ENCODE measurements at regions not wholly inside any gene's neighbourhood (a gene's known extent, or its start where the extent isn't known, plus 50 kb on each side); places are given as distances from the start of the nearest gene placed in this dataset.

GRCh38 chr20:10947726-10948125 lies 273.9 kb upstream of the JAG1 start:
- FAIRE-seq = no peak
- Histone ChIP-seq H4K20me1 (ENCODE audit: control insufficient read depth, insufficient read depth) (no peaks in the 10 kb centered on the region), H3K79me2 (ENCODE audit: control insufficient read depth, insufficient read depth, low read length) (no peaks in the 10 kb centered on the region), H3K36me3 (ENCODE audit: control insufficient read depth in 2 of 2, insufficient read depth in 2 of 2, low read length in 1 of 2) (no peaks in the 10 kb centered on the region), H2AFZ (ENCODE audit: control insufficient read depth, low read depth, low read length) (no peak overlapping the region), H3K9ac (ENCODE audit: control insufficient read depth, insufficient read depth, low read length) (no peak overlapping the region), H3K4me3 (no peak overlapping the region), H3K27me3 (replicated peaks in 1 of 2; ENCODE audit: control insufficient read depth in 2 of 2, insufficient read depth in 2 of 2, low read length in 1 of 2) (no peaks in the 10 kb centered on the region), H3K4me2 (ENCODE audit: control insufficient read depth, insufficient read depth) (no peak overlapping the region), H3K27ac (ENCODE audit: control insufficient read depth, insufficient read depth) (no peak overlapping the region), H3K9me3 (replicated peaks; ENCODE audit: control insufficient read depth, insufficient read depth, low read length) (no peaks in the 10 kb centered on the region), H3K4me1 (ENCODE audit: control insufficient read depth, insufficient read depth, low read length) (no peaks in the 10 kb centered on the region)
- intact Hi-C loops (cut with micrococcal nuclease; ENCODE audit: unreplicated experiment) = no loop called here
- no peak for ATAC-seq
- POLR2A ChIA-PET = no interaction called here
- no peak for TF ChIP-seq SUZ12 (IDR thresholded peaks at IDR 0.05; ENCODE audit: unreplicated experiment)
- no peak for TF ChIP-seq SKIL (IDR thresholded peaks at IDR 0.05; ENCODE audit: low read depth, poor library complexity, severe bottlenecking)
- TF ChIP-seq SMC3 (IDR thresholded peaks at IDR 0.05; ENCODE audit: borderline replicate concordance, low read length) = no peak
- TF ChIP-seq FOS (IDR thresholded peaks at IDR 0.05; ENCODE audit: borderline replicate concordance, extremely low read depth, insufficient read length) = no peak
- no peak for TF ChIP-seq CBX5 (IDR thresholded peaks at IDR 0.05; ENCODE audit: low read depth)
- TF ChIP-seq FOXM1 (IDR thresholded peaks at IDR 0.05; ENCODE audit: low read depth, low read length) = no peak
- TF ChIP-seq TCF7 (IDR thresholded peaks at IDR 0.05; ENCODE audit: borderline replicate concordance) = no peak
- TF ChIP-seq CBFB (IDR thresholded peaks at IDR 0.05; ENCODE audit: low read depth) = no peak
- SMC1A ChIA-PET (ENCODE audit: uncharacterized antibody, unreplicated experiment) = no interaction called here
- BruUV-seq (replicated peaks) = no TSS peak
- no peak for DNase-seq (ENCODE audit: low read depth, low spot score)
- CTCF ChIA-PET = no interaction called here
- RAD21 ChIA-PET (ENCODE audit: unreplicated experiment) = no interaction called here
- in situ Hi-C loops (cut with MboI) = no loop called here

All from GM12878 (cell line).